ENCODE measurements at regions not wholly inside any gene's neighbourhood (a gene's known extent, or its start where the extent isn't known, plus 50 kb on each side); places are given as distances from the start of the nearest gene placed in this dataset.

- Histone ChIP-seq H3K4me3 (ENCODE audit: low read length) (no peak overlapping the region), H3K4me1 (ENCODE audit: control insufficient read depth, insufficient read depth, low read length) (no peaks in the 10 kb centered on the region), H3K27ac (ENCODE audit: low read depth, low read length) (no peak overlapping the region), H3K36me3 (ENCODE audit: control insufficient read depth, insufficient read depth, low read length) (no peaks in the 10 kb centered on the region), H3K27me3 (ENCODE audit: control insufficient read depth, insufficient read depth, low read length, poor library complexity, severe bottlenecking) (no peaks in the 10 kb centered on the region), H3K9me3 (ENCODE audit: control insufficient read depth, low read length) (peaks cover 42% of the 10 kb centered on the region), H3K9ac (ENCODE audit: extremely low read depth, low read length, poor library complexity, severe bottlenecking) (no peak overlapping the region)
- 81% methylated on average over 3 of the region's 3 CpGs for WGBS, 2 experiments (ENCODE audit: insufficient coverage in 1 of 2, insufficient read length in 1 of 2)
- H3K27me3 Mint-ChIP-seq (ENCODE audit: insufficient read depth) = peaks cover 9% of the 10 kb centered on the region
- no peak for DNase-seq
- no peak overlapping the region for H3K4me3 Mint-ChIP-seq
- H3K36me3 Mint-ChIP-seq (ENCODE audit: low read depth) = peaks cover 8% of the 10 kb centered on the region
- peaks cover 30% of the 10 kb centered on the region for H3K9me3 Mint-ChIP-seq
- TF ChIP-seq CTCF (conservative IDR thresholded peaks at IDR 0.05) = no peak
- H3K27ac Mint-ChIP-seq = no peak overlapping the region
- peaks cover 9% of the 10 kb centered on the region for H3K4me1 Mint-ChIP-seq
Observed at GRCh38 chr14:55799508-55800095, 219.6 kb downstream of the KTN1 start.

- Mint-ChIP-seq H3K27ac (no peak overlapping the region), H3K36me3 (ENCODE audit: low read depth) (peaks cover 8% of the 10 kb centered on the region), H3K4me1 (peaks cover 9% of the 10 kb centered on the region), H3K27me3 (ENCODE audit: insufficient read depth) (peaks cover 13% of the 10 kb centered on the region), H3K4me3 (no peak overlapping the region), H3K9me3 (peaks cover 30% of the 10 kb centered on the region)
- Histone ChIP-seq H3K27ac (ENCODE audit: low read depth, low read length) (no peak overlapping the region), H3K4me1 (ENCODE audit: control insufficient read depth, insufficient read depth, low read length) (no peaks in the 10 kb centered on the region), H3K9ac (ENCODE audit: extremely low read depth, low read length, poor library complexity, severe bottlenecking) (no peak overlapping the region), H3K27me3 (ENCODE audit: control insufficient read depth, insufficient read depth, low read length, poor library complexity, severe bottlenecking) (no peaks in the 10 kb centered on the region), H3K36me3 (ENCODE audit: control insufficient read depth, insufficient read depth, low read length) (no peaks in the 10 kb centered on the region), H3K4me3 (ENCODE audit: low read length) (peak overlapping the region; percentile 56), H3K9me3 (ENCODE audit: control insufficient read depth, low read length) (peaks cover 42% of the 10 kb centered on the region)
- WGBS, 2 experiments (ENCODE audit: insufficient coverage in 1 of 2, insufficient read length in 1 of 2) = 84 to 86% methylated on average over 3 of the region's 3 CpGs
- no peak for TF ChIP-seq CTCF (conservative IDR thresholded peaks at IDR 0.05)
- DNase-seq = no peak
Observed at GRCh38 chr14:55800156-55800785, 220.3 kb downstream of the KTN1 start.

- no peaks in the 10 kb centered on the region for H3K36me3 ChIP-seq (ENCODE audit: control insufficient read depth, insufficient read depth, low read length)
- H3K4me3 ChIP-seq (ENCODE audit: low read length) = peak overlapping the region; percentile 56
- no peak for DNase-seq
- peaks cover 13% of the 10 kb centered on the region for H3K27me3 Mint-ChIP-seq (ENCODE audit: insufficient read depth)
- H3K27me3 ChIP-seq (ENCODE audit: control insufficient read depth, insufficient read depth, low read length, poor library complexity, severe bottlenecking) = no peaks in the 10 kb centered on the region
- WGBS, 2 experiments (ENCODE audit: insufficient coverage in 1 of 2, insufficient read length in 1 of 2) = 0% methylated on average over 1 of the region's 1 CpG; no CpG with 5 or more reads in 1 of the 2 experiments
- no peak overlapping the region for H3K9ac ChIP-seq (ENCODE audit: extremely low read depth, low read length, poor library complexity, severe bottlenecking)
- H3K4me1 Mint-ChIP-seq = peaks cover 9% of the 10 kb centered on the region
- H3K27ac ChIP-seq (ENCODE audit: low read depth, low read length) = no peak overlapping the region
- peaks cover 8% of the 10 kb centered on the region for H3K36me3 Mint-ChIP-seq (ENCODE audit: low read depth)
- no peaks in the 10 kb centered on the region for H3K4me1 ChIP-seq (ENCODE audit: control insufficient read depth, insufficient read depth, low read length)
- H3K9me3 Mint-ChIP-seq = peaks cover 30% of the 10 kb centered on the region
- no peak overlapping the region for H3K27ac Mint-ChIP-seq
- TF ChIP-seq CTCF (conservative IDR thresholded peaks at IDR 0.05) = no peak
- H3K4me3 Mint-ChIP-seq = no peak overlapping the region
- H3K9me3 ChIP-seq (ENCODE audit: control insufficient read depth, low read length) = peaks cover 42% of the 10 kb centered on the region
Observed at GRCh38 chr14:55801121-55801520, 221.1 kb downstream of the KTN1 start.
